Astrocyte (in vitro differentiated cells and primary cell): ENCODE measurements at regions not wholly inside any gene's neighbourhood (a gene's known extent, or its start where the extent isn't known, plus 50 kb on each side); places are given as distances from the start of the nearest gene placed in this dataset.

Experiments used
- EZH2 ChIP-seq: IDR thresholded peaks from 2 replicates; pipeline ENCODE4 v1.6.1; 2012; ENCODE audit warnings: mild to moderate bottlenecking, low read length, inconsistent platforms; ENCODE audit not compliant: insufficient read depth
- TF ChIP-seq, protein P1 (sequence below): IDR thresholded peaks from 2 replicates; pipeline ENCODE4 v1.5.1; 2011; ENCODE audit warnings: low read depth, mild to moderate bottlenecking, inconsistent platforms, low read length, moderate library complexity; ENCODE audit not compliant: insufficient read depth

GRCh38 chr13:91236182-91236581, 111.3 kb upstream of the MIR17HG start:
- TF ChIP-seq, protein P1, sequence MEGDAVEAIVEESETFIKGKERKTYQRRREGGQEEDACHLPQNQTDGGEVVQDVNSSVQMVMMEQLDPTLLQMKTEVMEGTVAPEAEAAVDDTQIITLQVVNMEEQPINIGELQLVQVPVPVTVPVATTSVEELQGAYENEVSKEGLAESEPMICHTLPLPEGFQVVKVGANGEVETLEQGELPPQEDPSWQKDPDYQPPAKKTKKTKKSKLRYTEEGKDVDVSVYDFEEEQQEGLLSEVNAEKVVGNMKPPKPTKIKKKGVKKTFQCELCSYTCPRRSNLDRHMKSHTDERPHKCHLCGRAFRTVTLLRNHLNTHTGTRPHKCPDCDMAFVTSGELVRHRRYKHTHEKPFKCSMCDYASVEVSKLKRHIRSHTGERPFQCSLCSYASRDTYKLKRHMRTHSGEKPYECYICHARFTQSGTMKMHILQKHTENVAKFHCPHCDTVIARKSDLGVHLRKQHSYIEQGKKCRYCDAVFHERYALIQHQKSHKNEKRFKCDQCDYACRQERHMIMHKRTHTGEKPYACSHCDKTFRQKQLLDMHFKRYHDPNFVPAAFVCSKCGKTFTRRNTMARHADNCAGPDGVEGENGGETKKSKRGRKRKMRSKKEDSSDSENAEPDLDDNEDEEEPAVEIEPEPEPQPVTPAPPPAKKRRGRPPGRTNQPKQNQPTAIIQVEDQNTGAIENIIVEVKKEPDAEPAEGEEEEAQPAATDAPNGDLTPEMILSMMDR: no peak
- TF ChIP-seq EZH2: no peak
